ENCODE measurements at regions not wholly inside any gene's neighbourhood (a gene's known extent, or its start where the extent isn't known, plus 50 kb on each side); places are given as distances from the start of the nearest gene placed in this dataset.

DNA sequence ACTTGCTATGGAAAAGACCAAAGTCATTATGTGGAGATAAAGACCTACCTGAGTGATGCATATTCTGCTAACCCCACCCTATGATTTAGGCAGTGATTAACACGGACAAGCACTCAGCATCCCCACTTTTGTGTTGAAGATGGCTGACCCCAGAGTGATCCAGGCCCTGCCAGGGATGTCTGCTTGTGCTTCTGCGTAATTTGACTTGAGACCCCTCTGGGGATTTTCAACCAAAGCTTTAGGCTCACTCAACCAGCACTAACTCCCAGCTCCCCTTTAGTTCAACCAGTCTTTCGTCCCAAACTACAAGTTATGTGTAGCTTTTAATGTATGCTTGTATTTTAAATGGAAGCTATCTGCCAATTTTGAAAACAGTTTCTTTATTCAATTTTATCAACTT is 538.0 kb upstream of the ID4 start:
- no peak for DNase-seq (ENCODE audit: low read depth)
- no peak for TF ChIP-seq CTCF (conservative IDR thresholded peaks at IDR 0.05; ENCODE audit: low read depth, low read length)
- no peak overlapping the region for H3K4me3 ChIP-seq (ENCODE audit: low read length)

- H3K4me3 ChIP-seq (ENCODE audit: low read length) = no peak overlapping the region
- DNase-seq (ENCODE audit: low read depth) = peak; percentile 93
- no peak for TF ChIP-seq CTCF (conservative IDR thresholded peaks at IDR 0.05; ENCODE audit: low read depth, low read length)
Observed at GRCh38 chr6:19301980-19302379, 535.2 kb upstream of the ID4 start.

DNA sequence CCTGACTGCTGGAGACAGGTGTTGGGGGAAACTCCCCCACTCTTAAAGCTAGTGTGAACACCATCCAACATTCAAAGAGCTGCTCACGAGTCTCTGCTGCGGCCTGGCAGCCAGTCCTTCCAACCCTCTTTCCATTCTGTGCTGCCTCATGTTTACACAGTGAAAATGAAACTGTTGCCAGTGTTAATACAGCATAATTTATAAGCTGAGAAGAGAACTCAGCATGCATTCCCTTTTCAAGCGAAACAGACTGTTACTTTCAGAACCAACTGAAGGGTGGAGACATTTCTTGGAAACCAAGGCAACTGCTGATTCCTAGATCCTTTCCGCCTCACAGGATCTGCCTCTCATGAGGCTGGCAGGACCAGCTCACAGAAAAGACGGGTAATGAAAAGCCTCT is 533.8 kb upstream of the ID4 start:
- DNase-seq (ENCODE audit: low read depth) = no peak
- no peak for TF ChIP-seq CTCF (conservative IDR thresholded peaks at IDR 0.05; ENCODE audit: low read depth, low read length)
- no peak overlapping the region for H3K4me3 ChIP-seq (ENCODE audit: low read length)

DNA sequence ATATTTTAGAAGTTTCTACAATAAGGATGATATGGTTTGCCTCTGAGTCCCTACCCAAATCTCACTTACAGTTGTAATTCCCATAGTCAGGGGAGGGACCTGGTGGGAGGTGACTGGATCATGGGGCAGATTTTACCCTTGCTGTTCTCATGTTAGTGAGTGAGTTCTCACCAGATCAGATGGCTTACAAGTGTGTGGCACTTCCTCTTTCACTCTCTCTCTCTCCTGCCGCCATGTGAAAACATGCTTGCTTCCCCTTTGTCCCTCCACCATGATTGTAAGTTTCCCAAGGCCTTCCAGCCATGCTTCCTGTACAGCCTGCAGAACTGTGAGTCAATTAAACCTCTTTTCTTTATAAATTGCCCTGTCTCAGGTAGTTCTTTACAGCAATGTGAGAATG is 527.5 kb upstream of the ID4 start:
- no peak for DNase-seq (ENCODE audit: low read depth)
- no peak overlapping the region for H3K4me3 ChIP-seq (ENCODE audit: low read length)
- TF ChIP-seq CTCF (conservative IDR thresholded peaks at IDR 0.05; ENCODE audit: low read depth, low read length) = no peak

- no peak overlapping the region for H3K4me3 ChIP-seq (ENCODE audit: low read length)
- TF ChIP-seq CTCF (conservative IDR thresholded peaks at IDR 0.05; ENCODE audit: low read depth, low read length) = no peak
- DNase-seq (ENCODE audit: low read depth) = no peak
Observed at GRCh38 chr6:19311786-19312185, 525.4 kb upstream of the ID4 start.

GRCh38 chr6:19312241-19312978 is 524.8 kb upstream of the ID4 start:
- no peak overlapping the region for H3K4me3 ChIP-seq (ENCODE audit: low read length)
- TF ChIP-seq CTCF (conservative IDR thresholded peaks at IDR 0.05; ENCODE audit: low read depth, low read length) = no peak
- DNase-seq (ENCODE audit: low read depth) = no peak

GRCh38 chr6:19317431-19317986 is 519.7 kb upstream of the ID4 start:
- no peak for TF ChIP-seq CTCF (conservative IDR thresholded peaks at IDR 0.05; ENCODE audit: low read depth, low read length)
- DNase-seq (ENCODE audit: low read depth) = no peak
- H3K4me3 ChIP-seq (ENCODE audit: low read length) = no peak overlapping the region
